PC-9 (cell line): ENCODE measurements at regions not wholly inside any gene's neighbourhood (a gene's known extent, or its start where the extent isn't known, plus 50 kb on each side); places are given as distances from the start of the nearest gene placed in this dataset.

Source experiments
- EZH2 ChIP-seq: fragments of 200-600 bp; sonication (generic); IDR thresholded peaks from 2 replicates; pipeline ENCODE4 v1.8.0; 2017; ENCODE audit warnings: antibody characterized with exemption, low read depth
- TF ChIP-seq, protein P1 (sequence below): fragments of 200-600 bp; sonication (generic); conservative IDR thresholded peaks from 2 replicates; pipeline ENCODE4 v1.6.1; 2017; ENCODE audit warnings: mixed run types, antibody characterized with exemption, mild to moderate bottlenecking, moderate library complexity

DNA sequence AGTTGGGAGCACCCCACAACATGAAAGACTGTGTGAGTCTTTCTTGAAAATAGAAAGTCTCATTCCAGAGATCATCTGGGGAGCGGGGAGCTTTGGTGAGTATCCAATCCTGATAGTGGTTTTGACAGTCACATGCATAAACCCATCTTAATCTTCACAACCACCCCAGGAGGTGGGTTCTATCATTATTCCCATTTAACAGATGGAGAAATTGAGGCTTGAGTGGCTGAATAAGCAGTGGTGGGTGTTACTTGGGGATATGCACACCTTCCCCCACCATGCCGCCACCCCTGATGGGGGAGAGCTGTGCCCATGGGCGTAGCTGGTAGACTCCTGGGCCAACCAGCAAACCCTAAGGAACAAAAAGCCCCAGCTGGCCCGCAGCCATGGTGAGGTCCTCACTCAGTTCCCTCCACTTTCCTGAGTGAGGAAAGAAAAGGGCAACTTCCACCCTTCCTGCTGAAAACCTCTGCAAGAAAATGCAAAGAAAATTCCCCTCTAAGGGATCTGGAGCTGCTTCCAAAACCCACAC is 99.8 kb downstream of the SNX5 start:
- TF ChIP-seq, protein P1, sequence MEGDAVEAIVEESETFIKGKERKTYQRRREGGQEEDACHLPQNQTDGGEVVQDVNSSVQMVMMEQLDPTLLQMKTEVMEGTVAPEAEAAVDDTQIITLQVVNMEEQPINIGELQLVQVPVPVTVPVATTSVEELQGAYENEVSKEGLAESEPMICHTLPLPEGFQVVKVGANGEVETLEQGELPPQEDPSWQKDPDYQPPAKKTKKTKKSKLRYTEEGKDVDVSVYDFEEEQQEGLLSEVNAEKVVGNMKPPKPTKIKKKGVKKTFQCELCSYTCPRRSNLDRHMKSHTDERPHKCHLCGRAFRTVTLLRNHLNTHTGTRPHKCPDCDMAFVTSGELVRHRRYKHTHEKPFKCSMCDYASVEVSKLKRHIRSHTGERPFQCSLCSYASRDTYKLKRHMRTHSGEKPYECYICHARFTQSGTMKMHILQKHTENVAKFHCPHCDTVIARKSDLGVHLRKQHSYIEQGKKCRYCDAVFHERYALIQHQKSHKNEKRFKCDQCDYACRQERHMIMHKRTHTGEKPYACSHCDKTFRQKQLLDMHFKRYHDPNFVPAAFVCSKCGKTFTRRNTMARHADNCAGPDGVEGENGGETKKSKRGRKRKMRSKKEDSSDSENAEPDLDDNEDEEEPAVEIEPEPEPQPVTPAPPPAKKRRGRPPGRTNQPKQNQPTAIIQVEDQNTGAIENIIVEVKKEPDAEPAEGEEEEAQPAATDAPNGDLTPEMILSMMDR = no peak
- no peak for TF ChIP-seq EZH2
